H9 (cell line): ENCODE measurements at regions not wholly inside any gene's neighbourhood (a gene's known extent, or its start where the extent isn't known, plus 50 kb on each side); places are given as distances from the start of the nearest gene placed in this dataset.

Experiments used
- DNase-seq: peaks from one replicate; pipeline ENCODE4 v3.0.0-alpha.2; 2017
- H2AFZ ChIP-seq: one replicate; pipeline ENCODE4 v1.6.1; 2013; ENCODE audit warnings: mild to moderate bottlenecking, low read length, control low read depth, moderate library complexity
- H2AK5ac ChIP-seq: 2 replicates; pipeline ENCODE4 v1.6.1; 2013; ENCODE audit warnings: low read length, control low read depth, mixed read lengths; ENCODE audit not compliant: insufficient read length
- H2BK120ac ChIP-seq: one replicate; pipeline ENCODE4 v1.6.1; 2013; ENCODE audit warnings: low read depth, mild to moderate bottlenecking, low read length, control low read depth, inconsistent platforms; ENCODE audit not compliant: poor library complexity, severe bottlenecking
- H2BK12ac ChIP-seq: 2 replicates; pipeline ENCODE4 v1.6.1; 2013; ENCODE audit warnings: low read length, control low read depth, mixed read lengths, low read depth; ENCODE audit not compliant: insufficient read length
- H2BK15ac ChIP-seq: 2 replicates; pipeline ENCODE4 v1.6.1; 2013; ENCODE audit warnings: low read depth, low read length, control low read depth
- H2BK20ac ChIP-seq: one replicate; pipeline ENCODE4 v1.6.1; 2013; ENCODE audit warnings: low read depth, mild to moderate bottlenecking, low read length, control low read depth, inconsistent platforms; ENCODE audit not compliant: poor library complexity, severe bottlenecking
- H2BK5ac ChIP-seq: 2 replicates; pipeline ENCODE4 v1.6.1; 2013; ENCODE audit warnings: low read length, control low read depth, mixed read lengths; ENCODE audit not compliant: insufficient read length
- H3K14ac ChIP-seq: 2 replicates; pipeline ENCODE4 v1.6.1; 2013; ENCODE audit warnings: low read length, control low read depth; ENCODE audit not compliant: insufficient read depth
- H3K18ac ChIP-seq: 2 replicates; pipeline ENCODE4 v1.6.1; 2013; ENCODE audit warnings: low read depth, mild to moderate bottlenecking, mixed read lengths, low read length, control low read depth; ENCODE audit not compliant: insufficient read length
- H3K23ac ChIP-seq: 2 replicates; pipeline ENCODE4 v1.6.1; 2013; ENCODE audit warnings: low read length, control low read depth, mixed read lengths, low read depth; ENCODE audit not compliant: insufficient read length
- H3K23me2 ChIP-seq: 2 replicates; pipeline ENCODE4 v1.6.1; 2013; ENCODE audit warnings: low read depth, mild to moderate bottlenecking, mixed read lengths, low read length, control low read depth; ENCODE audit not compliant: insufficient read length, poor library complexity, severe bottlenecking
- H3K27ac ChIP-seq: 2 replicates; pipeline ENCODE4 v1.5.1; 2013; ENCODE audit warnings: low read length, control low read depth, mixed read lengths, low read depth; ENCODE audit not compliant: insufficient read length
- H3K27me3 ChIP-seq: 2 replicates; pipeline ENCODE4 v1.6.1; 2013; ENCODE audit warnings: low read length, control low read depth, inconsistent platforms; ENCODE audit not compliant: insufficient read depth
- H3K4ac ChIP-seq: 2 replicates; pipeline ENCODE4 v1.6.1; 2013; ENCODE audit warnings: low read depth, mild to moderate bottlenecking, control low read depth, inconsistent platforms, low read length, moderate library complexity
- H3K4me1 ChIP-seq: 2 replicates; pipeline ENCODE4 v1.6.1; 2013; ENCODE audit warnings: low read length, control low read depth, inconsistent platforms; ENCODE audit not compliant: insufficient read depth
- H3K4me2 ChIP-seq: 2 replicates; pipeline ENCODE4 v1.6.1; 2013; ENCODE audit warnings: low read length, control low read depth, mixed read lengths; ENCODE audit not compliant: insufficient read length, insufficient read depth
- H3K56ac ChIP-seq: 2 replicates; pipeline ENCODE4 v1.6.1; 2013; ENCODE audit warnings: low read depth, mild to moderate bottlenecking, mixed read lengths, low read length, control low read depth; ENCODE audit not compliant: insufficient read length
- H3K79me1 ChIP-seq: 2 replicates; pipeline ENCODE4 v1.6.1; 2013; ENCODE audit warnings: low read depth, mild to moderate bottlenecking, moderate library complexity, low read length, control low read depth, inconsistent platforms; ENCODE audit not compliant: insufficient read depth, poor library complexity, severe bottlenecking
- H3K79me2 ChIP-seq: 2 replicates; pipeline ENCODE4 v1.6.1; 2013; ENCODE audit warnings: low read length, control low read depth, inconsistent platforms; ENCODE audit not compliant: insufficient read depth
- H3K9ac ChIP-seq: 2 replicates; pipeline ENCODE4 v1.6.1; 2013; ENCODE audit warnings: low read length, control low read depth, mixed read lengths; ENCODE audit not compliant: insufficient read length; ENCODE audit errors: extremely low read depth
- H3K9me3 ChIP-seq: one replicate; pipeline ENCODE4 v1.6.1; 2013; ENCODE audit warnings: low read depth, low read length, inconsistent platforms; ENCODE audit not compliant: control insufficient read depth
- H3T11ph ChIP-seq: one replicate; pipeline ENCODE4 v1.6.1; 2013; ENCODE audit warnings: mild to moderate bottlenecking, low read length, control low read depth, inconsistent platforms
- H4K20me1 ChIP-seq: one replicate; pipeline ENCODE4 v1.6.1; 2013; ENCODE audit not compliant: control insufficient read depth, insufficient read length, insufficient read depth
- H4K5ac ChIP-seq: 2 replicates; pipeline ENCODE4 v1.6.1; 2013; ENCODE audit warnings: low read depth, mild to moderate bottlenecking, mixed read lengths, low read length, control low read depth; ENCODE audit not compliant: insufficient read length
- H4K8ac ChIP-seq: replicated peaks from 2 replicates; pipeline ENCODE4 v1.6.1; 2013; ENCODE audit warnings: low read length, control low read depth, mixed read lengths, low read depth; ENCODE audit not compliant: insufficient read length
- H4K91ac ChIP-seq: 2 replicates; pipeline ENCODE4 v1.6.1; 2013; ENCODE audit warnings: low read depth, mild to moderate bottlenecking, moderate library complexity, mixed read lengths, low read length, control low read depth; ENCODE audit not compliant: insufficient read length
- H3K27ac Mint-ChIP-seq, 3 experiments: 2 replicates in 2 of 3; 3 replicates in 1 of 3; pipeline ENCODE4 v1.8.0; 2020 to 2021; ENCODE audit warnings: mixed read lengths in 3 of 3, mild to moderate bottlenecking in 1 of 3, moderate library complexity in 1 of 3
- H3K27me3 Mint-ChIP-seq: 2 replicates; pipeline ENCODE4 v1.8.0; 2021; ENCODE audit warnings: low read depth, mild to moderate bottlenecking, moderate library complexity, mixed read lengths
- H3K36me3 Mint-ChIP-seq, 3 experiments: 2 replicates in 2 of 3; 3 replicates in 1 of 3; pipeline ENCODE4 v1.8.0; 2020 to 2021; ENCODE audit warnings: low read depth in 3 of 3, mixed read lengths in 3 of 3; ENCODE audit not compliant: insufficient read depth in 1 of 3
- H3K4me1 Mint-ChIP-seq, 2 experiments: 2 replicates each; pipeline ENCODE4 v1.8.0; 2020; ENCODE audit warnings: mixed read lengths in 2 of 2
- H3K4me3 Mint-ChIP-seq, 2 experiments: 2 replicates in 1 of 2; 3 replicates in 1 of 2; pipeline ENCODE4 v1.8.0; 2020 to 2021; ENCODE audit warnings: mild to moderate bottlenecking in 2 of 2, mixed read lengths in 2 of 2, moderate library complexity in 1 of 2
- H3K9me3 Mint-ChIP-seq, 2 experiments: 2 replicates in 1 of 2; 3 replicates in 1 of 2; pipeline ENCODE4 v1.8.0; 2020; ENCODE audit warnings: mild to moderate bottlenecking in 2 of 2, mixed read lengths in 2 of 2, moderate library complexity in 1 of 2
- WGBS: extraction: QIAGEN DNeasy Blood & Tissue Kit; methylation state at CpG from one replicate; pipeline ENCODE4 v1.1.7; 2013; ENCODE audit warnings: missing lambda C conversion rate, low lambda C conversion rate, mixed read lengths; ENCODE audit not compliant: insufficient read length; ENCODE audit errors: extremely low coverage; 5-methylcytosine and 5-hydroxymethylcytosine counted together
- TF ChIP-seq, protein P1 (sequence below): fragments of 200-600 bp; sonication (generic); conservative IDR thresholded peaks from 3 replicates; pipeline ENCODE4 v1.8.0; 2021; ENCODE audit warnings: antibody characterized with exemption, mild to moderate bottlenecking

- TF ChIP-seq, protein P1, sequence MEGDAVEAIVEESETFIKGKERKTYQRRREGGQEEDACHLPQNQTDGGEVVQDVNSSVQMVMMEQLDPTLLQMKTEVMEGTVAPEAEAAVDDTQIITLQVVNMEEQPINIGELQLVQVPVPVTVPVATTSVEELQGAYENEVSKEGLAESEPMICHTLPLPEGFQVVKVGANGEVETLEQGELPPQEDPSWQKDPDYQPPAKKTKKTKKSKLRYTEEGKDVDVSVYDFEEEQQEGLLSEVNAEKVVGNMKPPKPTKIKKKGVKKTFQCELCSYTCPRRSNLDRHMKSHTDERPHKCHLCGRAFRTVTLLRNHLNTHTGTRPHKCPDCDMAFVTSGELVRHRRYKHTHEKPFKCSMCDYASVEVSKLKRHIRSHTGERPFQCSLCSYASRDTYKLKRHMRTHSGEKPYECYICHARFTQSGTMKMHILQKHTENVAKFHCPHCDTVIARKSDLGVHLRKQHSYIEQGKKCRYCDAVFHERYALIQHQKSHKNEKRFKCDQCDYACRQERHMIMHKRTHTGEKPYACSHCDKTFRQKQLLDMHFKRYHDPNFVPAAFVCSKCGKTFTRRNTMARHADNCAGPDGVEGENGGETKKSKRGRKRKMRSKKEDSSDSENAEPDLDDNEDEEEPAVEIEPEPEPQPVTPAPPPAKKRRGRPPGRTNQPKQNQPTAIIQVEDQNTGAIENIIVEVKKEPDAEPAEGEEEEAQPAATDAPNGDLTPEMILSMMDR: no peak
- WGBS: no CpG with 5 or more reads among the region's 1 CpG
- H3K36me3 Mint-ChIP-seq: peaks cover 0 to 2% (median 0%) of the 10 kb centered on the region in 3 experiments; a peak in 2 of 7 replicates
Observed at GRCh38 chr1:82640352-82640751, 839.6 kb downstream of the ADGRL2 start.

More at GRCh38 chr1:82640352-82640751, 839.6 kb downstream of the ADGRL2 start:
- Histone ChIP-seq H4K8ac (no peak overlapping the region), H3K23me2 (no peaks in the 10 kb centered on the region), H2AK5ac (no peak overlapping the region), H2BK5ac (no peak overlapping the region), H3K4ac (no peak overlapping the region), H3K4me1 (no peaks in the 10 kb centered on the region), H3K56ac (no peak overlapping the region), H3K79me1 (no peaks in the 10 kb centered on the region), H2BK15ac (no peak overlapping the region), H4K91ac (no peak overlapping the region), H2BK120ac (no peak overlapping the region), H3K23ac (no peak overlapping the region), H3K9me3 (no peaks in the 10 kb centered on the region), H4K20me1 (no peaks in the 10 kb centered on the region), H2BK12ac (no peak overlapping the region), H4K5ac (no peak overlapping the region), H3K18ac (no peak overlapping the region), H3K4me2 (no peak overlapping the region), H3K27me3 (no peaks in the 10 kb centered on the region), H3K79me2 (no peaks in the 10 kb centered on the region), H3K9ac (no peak overlapping the region), H3K14ac (no peak overlapping the region), H2AFZ (no peak overlapping the region), H3T11ph (no peak overlapping the region), H3K27ac (no peak overlapping the region), H2BK20ac (no peak overlapping the region)
- no peak overlapping the region for H3K27ac Mint-ChIP-seq
- no peaks in the 10 kb centered on the region for H3K9me3 Mint-ChIP-seq
- H3K4me1 Mint-ChIP-seq: no peaks in the 10 kb centered on the region
- no peak for DNase-seq
- no peaks in the 10 kb centered on the region for H3K27me3 Mint-ChIP-seq
- H3K4me3 Mint-ChIP-seq: no peak overlapping the region
